ENCODE measurements at regions not wholly inside any gene's neighbourhood (a gene's known extent, or its start where the extent isn't known, plus 50 kb on each side); places are given as distances from the start of the nearest gene placed in this dataset.

GRCh38 chr12:92278378-92278828 lies 132.8 kb upstream of the BTG1 start:
- DNase-seq = no peak

- no peak for DNase-seq
These were observed 132.1 kb upstream of the BTG1 start for GRCh38 chr12:92277795-92278194.

- DNase-seq = no peak
These were observed 130.6 kb upstream of the BTG1 start for GRCh38 chr12:92276276-92276675.

GRCh38 chr12:92275443-92276154 lies 130.0 kb upstream of the BTG1 start:
- DNase-seq = no peak

- no peak for DNase-seq
These were observed 127.4 kb upstream of the BTG1 start for GRCh38 chr12:92273076-92273475.

- no peak for DNase-seq
These were observed 126.7 kb upstream of the BTG1 start for GRCh38 chr12:92272061-92272964.

GRCh38 chr12:92271341-92271740 lies 125.7 kb upstream of the BTG1 start:
- DNase-seq = no peak

GRCh38 chr12:92270521-92270920 lies 124.9 kb upstream of the BTG1 start:
- no peak for DNase-seq

- no peak for DNase-seq
These were observed 123.3 kb upstream of the BTG1 start for GRCh38 chr12:92268946-92269345.

- no peak for DNase-seq
These were observed 116.0 kb upstream of the BTG1 start for GRCh38 chr12:92261692-92262091.

GRCh38 chr12:92261071-92261470 lies 115.4 kb upstream of the BTG1 start:
- no peak for DNase-seq

- DNase-seq = no peak
These were observed 114.1 kb upstream of the BTG1 start for GRCh38 chr12:92259696-92260251.

- no peak for DNase-seq
These were observed 113.6 kb upstream of the BTG1 start for GRCh38 chr12:92259291-92259690.

- DNase-seq = no peak
These were observed 111.6 kb upstream of the BTG1 start for GRCh38 chr12:92257261-92257660.

- no peak for DNase-seq
These were observed 110.1 kb upstream of the BTG1 start for GRCh38 chr12:92255741-92256140.

- no peak for DNase-seq
These were observed 107.7 kb upstream of the BTG1 start for GRCh38 chr12:92253301-92253700.

- DNase-seq = no peak
These were observed 103.3 kb upstream of the BTG1 start for GRCh38 chr12:92248977-92249376.

GRCh38 chr12:92244036-92244435 lies 98.4 kb upstream of the BTG1 start:
- DNase-seq = peak in 5 of 56 donors; percentile 1 to 15 (median 5)

GRCh38 chr12:92242907-92243306 lies 97.3 kb upstream of the BTG1 start:
- DNase-seq = no peak

- no peak for DNase-seq
These were observed 92.3 kb upstream of the BTG1 start for GRCh38 chr12:92237762-92238523.

- DNase-seq = no peak
These were observed 91.6 kb upstream of the BTG1 start for GRCh38 chr12:92237262-92237661.

Data from amygdala (tissue), 56 donors.